GM23338 (cell line): ENCODE measurements at regions not wholly inside any gene's neighbourhood (a gene's known extent, or its start where the extent isn't known, plus 50 kb on each side); places are given as distances from the start of the nearest gene placed in this dataset.

ENCODE experiments used
- ETS1 ChIP-seq: IDR thresholded peaks from 2 replicates; pipeline ENCODE4 v1.6.1; 2016; ENCODE audit warnings: antibody characterized with exemption
- EZH2phosphoT487 ChIP-seq: fragments of 200-600 bp; sonication (generic); IDR thresholded peaks from one replicate; pipeline ENCODE4 v1.8.1; 2018; ENCODE audit warnings: antibody characterized with exemption; ENCODE audit not compliant: unreplicated experiment
- NANOG ChIP-seq: IDR thresholded peaks from 2 replicates; pipeline ENCODE4 v1.6.1; 2016; ENCODE audit warnings: antibody characterized with exemption, borderline replicate concordance
- POLR2AphosphoS5 ChIP-seq: IDR thresholded peaks from 2 replicates; pipeline ENCODE4 v1.6.1; 2016; ENCODE audit warnings: antibody characterized with exemption, low read depth
- REST ChIP-seq: IDR thresholded peaks from one replicate; pipeline ENCODE4 v1.6.1; 2018; ENCODE audit warnings: antibody characterized with exemption; ENCODE audit not compliant: unreplicated experiment
- ZNF331 ChIP-seq: fragments of 250-450 bp; sonication (Bioruptor Pico); IDR thresholded peaks from 2 replicates; pipeline ENCODE4 v1.5.0; 2020; ENCODE audit warnings: low read depth, mild to moderate bottlenecking, moderate library complexity
- ZNF462 ChIP-seq: fragments of 250-450 bp; sonication (Bioruptor Pico); IDR thresholded peaks from 2 replicates; pipeline ENCODE4 v1.5.0; 2020; ENCODE audit warnings: mild to moderate bottlenecking, moderate library complexity

- TF ChIP-seq ZNF462 (CRISPR knock-in tag) (no peak), REST (no peak), POLR2AphosphoS5 (no peak), EZH2phosphoT487 (no peak), ZNF331 (CRISPR knock-in tag) (no peak), NANOG (no peak), ETS1 (no peak)
Observed at GRCh38 chr10:3881622-3882021, 96.6 kb upstream of the KLF6 start (continued).
